Epidermal melanocyte (primary cell): ENCODE measurements at regions not wholly inside any gene's neighbourhood (a gene's known extent, or its start where the extent isn't known, plus 50 kb on each side); places are given as distances from the start of the nearest gene placed in this dataset.
A peak's percentile ranks its signal among the peaks of the same experiment; 100 is the strongest.

ENCODE experiments used
- DNase-seq: peaks from one replicate; pipeline ENCODE4 v3.0.0; 2011; ENCODE audit warnings: low spot score; ENCODE audit not compliant: insufficient read length

- no peak for DNase-seq
These were observed 322.2 kb upstream of the SEMA6D start for GRCh38 chr15:47395076-47395475.

GRCh38 chr15:47397655-47398054 is 319.6 kb upstream of the SEMA6D start:
- no peak for DNase-seq

- DNase-seq, result no peak
These were observed 319.2 kb upstream of the SEMA6D start for GRCh38 chr15:47398132-47398531.

- no peak for DNase-seq
These were observed 318.7 kb upstream of the SEMA6D start for GRCh38 chr15:47398594-47398993.

- no peak for DNase-seq
These were observed 318.2 kb upstream of the SEMA6D start for GRCh38 chr15:47399100-47399499.

GRCh38 chr15:47400603-47401002 is 316.7 kb upstream of the SEMA6D start:
- DNase-seq, result no peak

- DNase-seq, result no peak
These were observed 315.9 kb upstream of the SEMA6D start for GRCh38 chr15:47401427-47401826.

- DNase-seq, result no peak
These were observed 314.5 kb upstream of the SEMA6D start for GRCh38 chr15:47402829-47403228.

GRCh38 chr15:47404877-47405276 is 312.4 kb upstream of the SEMA6D start:
- no peak for DNase-seq

- no peak for DNase-seq
These were observed 311.7 kb upstream of the SEMA6D start for GRCh38 chr15:47405365-47406162.

- no peak for DNase-seq
These were observed 309.6 kb upstream of the SEMA6D start for GRCh38 chr15:47407692-47408091.

- DNase-seq, result no peak
These were observed 308.3 kb upstream of the SEMA6D start for GRCh38 chr15:47409038-47409437.

- DNase-seq, result no peak
These were observed 307.7 kb upstream of the SEMA6D start for GRCh38 chr15:47409600-47409999.

- DNase-seq, result no peak
These were observed 307.1 kb upstream of the SEMA6D start for GRCh38 chr15:47410247-47410646.

- DNase-seq, result no peak
These were observed 305.6 kb upstream of the SEMA6D start for GRCh38 chr15:47411733-47412132.

- DNase-seq, result no peak
These were observed 305.2 kb upstream of the SEMA6D start for GRCh38 chr15:47412136-47412535.

- DNase-seq, result no peak
These were observed 304.5 kb upstream of the SEMA6D start for GRCh38 chr15:47412802-47413201.

GRCh38 chr15:47414207-47414606 is 303.1 kb upstream of the SEMA6D start:
- no peak for DNase-seq

GRCh38 chr15:47415539-47415971 is 301.8 kb upstream of the SEMA6D start:
- no peak for DNase-seq

GRCh38 chr15:47422881-47423665 is 294.2 kb upstream of the SEMA6D start:
- DNase-seq, result no peak

GRCh38 chr15:47427463-47427862 is 289.8 kb upstream of the SEMA6D start:
- DNase-seq, result no peak

GRCh38 chr15:47429376-47429775 is 287.9 kb upstream of the SEMA6D start:
- DNase-seq, result no peak

GRCh38 chr15:47431501-47431900 is 285.8 kb upstream of the SEMA6D start:
- peak; percentile 64 for DNase-seq
